GM21825 (cell line): ENCODE measurements at regions not wholly inside any gene's neighbourhood (a gene's known extent, or its start where the extent isn't known, plus 50 kb on each side); places are given as distances from the start of the nearest gene placed in this dataset.

Source experiments
- ATAC-seq: cut with Tn5 transposase; IDR thresholded peaks from one replicate; pipeline ENCODE4 v1.9.1; 2021; ENCODE audit warnings: mild to moderate bottlenecking, moderate library complexity; ENCODE audit not compliant: unreplicated experiment

- ATAC-seq: no peak
These were observed 1437.3 kb upstream of the MIR17HG start for GRCh38 chr13:89910166-89910565.

DNA sequence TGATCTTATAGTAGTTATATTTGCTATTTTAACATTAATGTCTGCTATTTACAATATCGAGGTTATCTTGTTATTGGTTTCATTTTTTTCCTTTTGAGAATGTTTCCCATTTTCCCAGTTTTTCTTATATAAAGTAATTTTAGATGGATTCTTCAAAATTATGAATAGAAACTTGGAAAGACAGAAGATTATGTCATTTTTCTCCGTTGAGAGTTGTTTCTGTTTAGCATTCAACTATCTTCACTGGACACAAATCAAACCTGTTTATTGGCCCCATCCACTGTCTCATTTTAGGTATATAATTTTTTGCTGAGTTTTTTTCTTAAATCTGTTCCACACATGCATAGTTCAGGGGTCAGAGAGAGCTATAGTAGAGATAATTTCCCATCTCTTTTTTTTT, 1430.9 kb upstream of the MIR17HG start:
- no peak for ATAC-seq

GRCh38 chr13:89920461-89920860, 1427.0 kb upstream of the MIR17HG start:
- ATAC-seq: no peak

DNA sequence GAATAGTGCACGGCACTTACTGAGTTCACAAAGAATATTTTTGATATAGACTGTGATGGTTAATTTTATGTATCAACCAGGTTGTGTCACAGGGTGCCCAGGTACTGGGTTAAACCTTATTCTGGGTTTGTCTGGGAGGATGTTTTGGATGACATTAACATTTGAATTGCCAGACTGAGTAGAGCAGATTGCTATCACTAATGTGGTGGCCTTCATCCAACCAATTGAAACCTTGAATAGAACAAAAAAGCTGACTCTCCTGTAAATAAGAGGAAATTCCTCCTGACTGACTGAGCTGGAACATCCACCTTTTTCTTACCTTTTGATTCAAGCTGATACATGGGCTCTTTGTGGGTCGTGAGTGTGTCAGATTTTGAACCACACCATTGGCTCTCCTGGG, 1424.4 kb upstream of the MIR17HG start:
- no peak for ATAC-seq

DNA sequence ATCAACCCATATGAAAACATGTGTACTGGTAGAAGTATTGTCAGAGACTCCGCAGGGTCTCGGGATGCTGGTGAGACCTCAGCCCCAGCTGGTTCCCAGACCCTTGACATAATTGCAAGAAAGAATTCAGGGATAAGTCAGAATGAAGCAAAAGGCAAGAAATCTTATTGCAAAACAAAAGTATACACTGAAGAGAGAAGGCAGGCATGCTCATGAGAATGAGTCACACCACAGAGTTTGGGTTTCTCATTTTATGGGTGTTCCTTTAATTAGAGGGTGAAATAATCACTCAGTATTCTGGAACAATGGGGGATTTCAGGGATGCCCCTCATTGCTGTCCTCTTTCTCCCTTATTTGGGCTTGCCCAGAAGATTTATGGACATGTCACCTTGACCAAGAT, 1423.8 kb upstream of the MIR17HG start:
- ATAC-seq: no peak

DNA sequence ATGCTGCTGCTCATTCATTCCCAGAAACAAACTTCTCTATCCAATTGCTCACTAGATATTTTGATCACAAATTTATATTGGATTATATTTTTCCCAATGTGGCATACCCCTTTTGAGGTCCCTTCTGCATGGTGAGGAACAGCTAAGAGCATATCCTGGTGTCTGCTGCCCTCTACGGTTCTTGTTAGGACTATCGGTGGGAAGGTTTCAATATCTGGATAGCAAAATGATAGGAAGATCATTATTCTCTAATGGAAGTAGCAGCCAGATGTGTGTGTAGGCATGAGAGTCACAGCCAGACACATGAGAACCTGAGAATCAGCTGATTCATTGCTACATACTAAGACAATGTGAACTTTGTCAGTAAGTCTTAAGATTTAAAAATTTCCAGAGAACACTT, 1422.4 kb upstream of the MIR17HG start:
- ATAC-seq: no peak

DNA sequence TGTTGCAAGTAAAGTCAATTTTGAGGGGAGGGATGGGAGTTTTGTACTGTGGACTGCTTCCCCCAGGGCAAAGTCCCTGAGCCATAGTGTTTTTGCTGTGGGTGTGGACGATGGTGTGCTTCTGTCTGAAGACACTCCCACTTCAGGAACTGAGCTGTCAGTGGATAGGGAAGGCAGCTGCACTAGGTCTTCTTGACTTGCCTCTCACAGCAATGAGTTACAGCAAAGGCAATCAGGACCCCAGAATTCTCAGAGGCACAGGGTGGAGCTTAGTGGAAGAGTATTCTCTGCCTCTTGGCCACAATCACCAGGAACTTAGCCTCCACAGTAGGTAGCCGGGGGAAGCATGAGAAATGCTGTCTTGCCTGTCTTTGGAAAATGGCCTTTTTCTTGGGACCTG, 1416.6 kb upstream of the MIR17HG start:
- no peak for ATAC-seq

DNA sequence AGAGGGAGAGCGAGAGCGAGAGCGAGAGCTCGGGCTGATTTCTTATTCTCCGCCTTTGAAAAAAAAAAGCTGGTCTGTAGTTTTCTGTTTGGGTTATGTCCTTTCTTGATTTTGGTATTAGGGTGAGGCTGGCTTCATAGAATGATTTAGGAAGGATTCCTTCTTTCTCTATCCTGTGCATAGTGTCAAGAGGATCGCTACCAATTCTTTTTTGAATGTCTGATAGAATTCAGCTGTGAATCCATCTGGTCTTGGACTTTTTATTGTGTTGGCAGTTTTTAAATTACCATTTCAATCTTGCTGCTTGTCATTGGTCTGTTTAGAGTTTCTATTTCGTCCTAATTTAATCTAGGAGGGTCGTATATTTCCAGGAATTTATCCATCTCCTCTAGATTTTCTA, 1414.6 kb upstream of the MIR17HG start:
- no peak for ATAC-seq

DNA sequence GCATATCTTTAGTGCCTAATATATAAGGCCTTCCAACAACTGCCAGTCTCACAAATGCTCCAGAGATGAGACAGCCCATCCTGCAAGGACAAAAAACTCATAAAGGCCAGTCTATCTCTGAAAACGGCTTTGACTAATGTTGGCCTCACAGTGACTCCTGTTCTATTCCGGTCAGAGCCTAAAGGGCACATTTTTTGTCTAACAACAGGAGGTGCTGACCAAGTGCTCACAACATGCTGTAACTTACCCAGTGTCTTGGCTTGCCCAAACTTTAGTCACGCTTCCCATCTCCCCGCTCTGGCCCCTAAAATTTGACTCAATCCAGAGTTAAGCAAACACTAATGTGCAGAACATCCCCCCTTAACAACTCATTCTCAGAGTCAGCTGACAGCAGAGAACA, 1411.2 kb upstream of the MIR17HG start:
- ATAC-seq: no peak

GRCh38 chr13:89937420-89937819, 1410.1 kb upstream of the MIR17HG start:
- ATAC-seq: no peak

- ATAC-seq: no peak
These were observed 1407.1 kb upstream of the MIR17HG start for GRCh38 chr13:89940383-89940782.

DNA sequence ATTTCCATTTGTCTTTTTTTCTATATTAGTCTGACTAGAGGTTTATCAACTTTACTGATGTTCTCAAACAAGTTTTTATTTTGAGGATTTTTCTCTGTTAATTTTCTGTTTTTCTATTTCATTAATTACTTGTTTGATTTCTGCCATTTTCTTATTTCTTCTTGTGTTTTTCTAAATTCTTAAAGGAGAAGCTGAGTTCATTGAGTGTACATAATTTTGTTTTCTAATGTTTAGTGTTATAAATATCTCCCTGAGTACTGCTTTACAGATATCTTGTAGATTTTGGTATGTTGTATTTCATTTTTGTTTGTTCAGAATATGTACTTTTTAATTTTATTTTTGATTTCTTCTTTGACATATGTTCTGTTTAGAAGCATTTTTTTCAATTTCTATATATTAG, 1404.3 kb upstream of the MIR17HG start:
- ATAC-seq: no peak

DNA sequence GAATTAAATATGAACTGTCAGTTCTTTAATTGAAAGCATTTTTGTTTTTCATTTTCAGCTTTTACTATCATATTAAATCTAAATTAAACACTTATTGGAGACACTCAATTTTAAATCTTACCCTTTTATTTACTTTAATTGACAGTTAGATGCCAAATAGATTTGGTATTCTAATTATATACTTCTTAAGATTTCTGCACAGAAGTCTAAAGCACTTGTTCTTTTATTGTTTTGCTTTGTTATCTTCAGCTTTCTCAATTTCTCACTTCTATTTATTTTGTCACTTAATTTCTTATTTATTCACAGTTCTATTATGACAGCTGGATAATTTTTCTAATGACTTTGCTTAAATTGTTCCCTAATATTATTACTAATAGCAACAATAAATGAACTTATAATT, 1397.3 kb upstream of the MIR17HG start:
- ATAC-seq: no peak

DNA sequence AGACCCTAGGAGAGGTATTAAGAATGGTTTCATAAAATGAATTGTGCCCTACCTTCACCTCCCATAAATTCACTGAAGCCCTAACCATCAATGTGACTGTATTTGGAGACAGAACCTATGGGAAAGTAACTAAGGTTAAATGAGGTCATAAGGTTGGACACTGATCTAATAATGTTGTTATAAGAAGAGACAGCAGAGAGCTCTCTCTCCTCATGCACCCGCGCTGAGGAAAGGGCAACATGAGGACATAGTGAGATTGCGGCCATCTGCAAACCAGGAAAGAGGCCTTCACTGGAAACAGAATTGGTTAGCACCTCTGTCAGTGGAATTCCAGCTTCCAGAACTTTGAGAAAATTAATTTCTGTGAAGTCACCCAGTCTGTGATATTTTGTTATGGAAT, 1396.1 kb upstream of the MIR17HG start:
- ATAC-seq: no peak

GRCh38 chr13:89953581-89953980, 1393.9 kb upstream of the MIR17HG start:
- ATAC-seq: no peak

GRCh38 chr13:89955773-89956172, 1391.7 kb upstream of the MIR17HG start:
- ATAC-seq: no peak

DNA sequence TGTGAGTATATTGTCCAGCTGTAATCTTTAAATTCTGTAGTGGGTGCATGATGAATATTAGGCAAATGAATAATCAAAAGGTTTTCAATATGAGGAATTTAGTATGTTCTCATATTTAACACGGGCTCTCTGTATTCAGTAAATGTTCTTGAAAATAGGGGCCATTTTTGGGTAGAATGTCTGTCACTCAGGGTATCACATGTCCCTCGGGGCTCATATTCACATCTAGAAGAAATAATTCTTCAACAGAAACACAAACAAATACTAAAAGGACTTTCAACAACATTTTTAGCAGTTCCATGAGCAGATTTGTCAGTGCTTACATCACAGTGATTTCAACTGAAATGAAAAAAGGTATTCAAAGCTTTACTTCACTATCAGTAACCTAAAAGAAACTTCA, 1388.4 kb upstream of the MIR17HG start:
- ATAC-seq: no peak

DNA sequence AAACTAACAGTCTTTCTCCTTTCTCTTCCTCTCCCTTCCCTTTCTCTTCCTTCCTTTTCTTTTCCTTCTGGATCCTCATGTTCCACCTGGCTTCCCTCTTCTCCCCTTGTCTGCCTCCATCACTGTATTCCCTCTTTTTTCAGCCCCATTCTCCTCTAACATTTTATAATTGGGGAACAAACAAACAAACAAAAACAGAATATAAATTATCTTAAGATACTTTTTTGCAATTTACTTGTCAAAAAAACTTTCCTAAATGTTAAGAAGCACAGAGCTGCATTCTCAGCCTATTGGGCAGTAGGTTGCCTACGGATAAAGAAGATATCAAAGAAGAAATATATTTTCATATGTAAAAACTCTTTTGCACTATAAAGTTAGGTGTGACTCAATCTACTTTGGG, 1382.2 kb upstream of the MIR17HG start:
- ATAC-seq: no peak

- no peak for ATAC-seq
These were observed 1381.0 kb upstream of the MIR17HG start for GRCh38 chr13:89966524-89966923.

GRCh38 chr13:89967701-89968100, 1379.8 kb upstream of the MIR17HG start:
- no peak for ATAC-seq

- no peak for ATAC-seq
These were observed 1379.0 kb upstream of the MIR17HG start for GRCh38 chr13:89968470-89968869.

DNA sequence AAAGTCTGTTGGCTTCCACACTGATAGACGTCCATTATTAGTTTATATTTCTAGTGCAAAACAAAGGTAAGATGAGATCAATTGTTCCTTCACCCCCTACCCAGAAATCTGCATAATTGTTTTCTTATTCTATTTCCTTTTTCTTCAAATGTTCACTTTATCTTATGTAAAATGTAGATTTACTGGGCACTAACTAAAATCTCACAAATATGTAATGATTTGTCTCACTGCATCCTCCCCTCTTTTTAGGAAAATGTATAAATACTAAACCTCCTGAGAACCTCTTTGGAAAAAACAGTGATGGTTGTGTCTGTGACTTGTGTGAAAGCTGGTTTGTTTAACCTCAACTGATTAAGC, 1377.2 kb upstream of the MIR17HG start:
- no peak for ATAC-seq

- no peak for ATAC-seq
These were observed 1370.3 kb upstream of the MIR17HG start for GRCh38 chr13:89977203-89977602.

GRCh38 chr13:89980896-89981295, 1366.6 kb upstream of the MIR17HG start:
- no peak for ATAC-seq
